Neutrophil (primary cell): ENCODE measurements at regions not wholly inside any gene's neighbourhood (a gene's known extent, or its start where the extent isn't known, plus 50 kb on each side); places are given as distances from the start of the nearest gene placed in this dataset.

Experiments used
- H3K27ac ChIP-seq: fragments of 200-600 bp; sonication (generic); 2 replicates; pipeline ENCODE4 v1.5.1; 2016; ENCODE audit warnings: mild to moderate bottlenecking, moderate library complexity
- H3K27me3 ChIP-seq: fragments of 200-600 bp; sonication (generic); 2 replicates; pipeline ENCODE4 v1.6.0; 2016; ENCODE audit warnings: mild to moderate bottlenecking
- H3K36me3 ChIP-seq: fragments of 200-600 bp; sonication (generic); 2 replicates; pipeline ENCODE4 v1.5.1; 2017
- H3K4me1 ChIP-seq, 2 experiments: fragments of 200-600 bp in 1 of 2; sonication (generic) in 1 of 2; 1 replicate in 1 of 2; 2 replicates in 1 of 2; pipeline versions ENCODE4 v1.5.1 to v1.6.1; 2013 to 2016; ENCODE audit warnings: low read depth in 1 of 2, low read length in 1 of 2, mild to moderate bottlenecking in 1 of 2, moderate library complexity in 1 of 2; ENCODE audit not compliant: control insufficient read depth in 1 of 2, insufficient read depth in 1 of 2
- H3K4me3 ChIP-seq, 2 experiments: fragments of 200-600 bp in 1 of 2; sonication (generic) in 1 of 2; 1 replicate in 1 of 2; 2 replicates in 1 of 2; pipeline ENCODE4 v1.5.1; 2013 to 2016; ENCODE audit warnings: low read depth in 1 of 2, low read length in 1 of 2, mild to moderate bottlenecking in 1 of 2, moderate library complexity in 1 of 2
- H3K9me3 ChIP-seq: fragments of 200-600 bp; sonication (generic); 2 replicates; pipeline ENCODE4 v1.5.1; 2016
- TF ChIP-seq, protein P1 (sequence below): fragments of 200-600 bp; sonication (generic); IDR thresholded peaks from 2 replicates; pipeline ENCODE4 v1.5.1; 2016; ENCODE audit warnings: antibody characterized with exemption

GRCh38 chr2:196329959-196330358 is 158.6 kb upstream of the STK17B start:
- Histone ChIP-seq H3K27ac (no peak overlapping the region), H3K36me3 (no peaks in the 10 kb centered on the region), H3K4me1 (no peaks in the 10 kb centered on the region), H3K27me3 (no peaks in the 10 kb centered on the region), H3K9me3 (no peaks in the 10 kb centered on the region), H3K4me3 (no peak overlapping the region)
- TF ChIP-seq, protein P1, sequence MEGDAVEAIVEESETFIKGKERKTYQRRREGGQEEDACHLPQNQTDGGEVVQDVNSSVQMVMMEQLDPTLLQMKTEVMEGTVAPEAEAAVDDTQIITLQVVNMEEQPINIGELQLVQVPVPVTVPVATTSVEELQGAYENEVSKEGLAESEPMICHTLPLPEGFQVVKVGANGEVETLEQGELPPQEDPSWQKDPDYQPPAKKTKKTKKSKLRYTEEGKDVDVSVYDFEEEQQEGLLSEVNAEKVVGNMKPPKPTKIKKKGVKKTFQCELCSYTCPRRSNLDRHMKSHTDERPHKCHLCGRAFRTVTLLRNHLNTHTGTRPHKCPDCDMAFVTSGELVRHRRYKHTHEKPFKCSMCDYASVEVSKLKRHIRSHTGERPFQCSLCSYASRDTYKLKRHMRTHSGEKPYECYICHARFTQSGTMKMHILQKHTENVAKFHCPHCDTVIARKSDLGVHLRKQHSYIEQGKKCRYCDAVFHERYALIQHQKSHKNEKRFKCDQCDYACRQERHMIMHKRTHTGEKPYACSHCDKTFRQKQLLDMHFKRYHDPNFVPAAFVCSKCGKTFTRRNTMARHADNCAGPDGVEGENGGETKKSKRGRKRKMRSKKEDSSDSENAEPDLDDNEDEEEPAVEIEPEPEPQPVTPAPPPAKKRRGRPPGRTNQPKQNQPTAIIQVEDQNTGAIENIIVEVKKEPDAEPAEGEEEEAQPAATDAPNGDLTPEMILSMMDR, result no peak

- no peaks in the 10 kb centered on the region for H3K9me3 ChIP-seq
- H3K27ac ChIP-seq, result no peak overlapping the region
- TF ChIP-seq, protein P1, result no peak
- no peaks in the 10 kb centered on the region for H3K4me1 ChIP-seq
- H3K4me3 ChIP-seq, result no peak overlapping the region
- H3K36me3 ChIP-seq, result no peaks in the 10 kb centered on the region
- no peaks in the 10 kb centered on the region for H3K27me3 ChIP-seq
Measured at GRCh38 chr2:196330645-196331044, 159.3 kb upstream of the STK17B start.

GRCh38 chr2:196331143-196331542 is 159.8 kb upstream of the STK17B start:
- H3K27me3 ChIP-seq, result no peaks in the 10 kb centered on the region
- H3K27ac ChIP-seq, result no peak overlapping the region
- no peaks in the 10 kb centered on the region for H3K36me3 ChIP-seq
- H3K4me1 ChIP-seq, result no peaks in the 10 kb centered on the region
- TF ChIP-seq, protein P1, result no peak
- no peak overlapping the region for H3K4me3 ChIP-seq
- no peaks in the 10 kb centered on the region for H3K9me3 ChIP-seq

- Histone ChIP-seq H3K9me3 (no peaks in the 10 kb centered on the region), H3K4me3 (no peak overlapping the region), H3K36me3 (no peaks in the 10 kb centered on the region), H3K4me1 (no peaks in the 10 kb centered on the region), H3K27ac (no peak overlapping the region), H3K27me3 (no peaks in the 10 kb centered on the region)
- TF ChIP-seq, protein P1, result no peak
Measured at GRCh38 chr2:196331851-196332250, 160.5 kb upstream of the STK17B start.

GRCh38 chr2:196333397-196333796 is 162.0 kb upstream of the STK17B start:
- Histone ChIP-seq H3K4me3 (no peak overlapping the region), H3K4me1 (no peaks in the 10 kb centered on the region), H3K27ac (no peak overlapping the region), H3K27me3 (no peaks in the 10 kb centered on the region), H3K9me3 (no peaks in the 10 kb centered on the region), H3K36me3 (no peaks in the 10 kb centered on the region)
- TF ChIP-seq, protein P1, result no peak

- no peak overlapping the region for H3K27ac ChIP-seq
- no peaks in the 10 kb centered on the region for H3K36me3 ChIP-seq
- H3K4me3 ChIP-seq, result no peak overlapping the region
- no peaks in the 10 kb centered on the region for H3K27me3 ChIP-seq
- H3K4me1 ChIP-seq, result no peaks in the 10 kb centered on the region
- no peaks in the 10 kb centered on the region for H3K9me3 ChIP-seq
- TF ChIP-seq, protein P1, result no peak
Measured at GRCh38 chr2:196334710-196335109, 163.3 kb upstream of the STK17B start.
